Type B pancreatic cell (in vitro differentiated cells): ENCODE measurements at regions not wholly inside any gene's neighbourhood (a gene's known extent, or its start where the extent isn't known, plus 50 kb on each side); places are given as distances from the start of the nearest gene placed in this dataset.
"Not testable (repeated sequence)": the region's sequence is repeated elsewhere in the genome, so short reads cannot be mapped to it uniquely, and the experiment has no call there.

Source experiments
- DNase-seq: peaks from one replicate; pipeline ENCODE4 v3.0.0; 2021; ENCODE audit warnings: mixed read lengths; ENCODE audit not compliant: unreplicated experiment; ENCODE audit errors: extremely low spot score
- H3K27ac Mint-ChIP-seq: 2 replicates; pipeline ENCODE4 v1.8.0; 2021; ENCODE audit warnings: mild to moderate bottlenecking, mixed read lengths
- H3K27me3 Mint-ChIP-seq: 2 replicates; pipeline ENCODE4 v1.8.0; 2021; ENCODE audit warnings: mixed read lengths
- H3K36me3 Mint-ChIP-seq: 2 replicates; pipeline ENCODE4 v1.8.0; 2021; ENCODE audit warnings: mixed read lengths
- H3K4me1 Mint-ChIP-seq: one replicate; pipeline ENCODE4 v1.8.0; 2021; ENCODE audit warnings: mixed read lengths; ENCODE audit not compliant: unreplicated experiment
- H3K4me3 Mint-ChIP-seq: 2 replicates; pipeline ENCODE4 v1.8.0; 2021; ENCODE audit warnings: mild to moderate bottlenecking, mixed read lengths
- H3K9me3 Mint-ChIP-seq: 2 replicates; pipeline ENCODE4 v1.8.0; 2021; ENCODE audit warnings: mixed read lengths

- H3K9me3 Mint-ChIP-seq = not testable (repeated sequence)
Measured at GRCh38 chr7:63555226-63555994, 443.2 kb upstream of the ZNF722 start.

GRCh38 chr7:63556223-63556622 is 442.4 kb upstream of the ZNF722 start:
- H3K36me3 Mint-ChIP-seq, H3K9me3 Mint-ChIP-seq, H3K4me3 Mint-ChIP-seq, H3K27ac Mint-ChIP-seq, H3K4me1 Mint-ChIP-seq, DNase-seq, H3K27me3 Mint-ChIP-seq: not testable (repeated sequence)

More at GRCh38 chr7:63555226-63555994, 443.2 kb upstream of the ZNF722 start:
- H3K36me3 Mint-ChIP-seq, H3K4me3 Mint-ChIP-seq, H3K27me3 Mint-ChIP-seq, DNase-seq, H3K4me1 Mint-ChIP-seq, H3K27ac Mint-ChIP-seq: not testable (repeated sequence)

- H3K9me3 Mint-ChIP-seq, H3K27me3 Mint-ChIP-seq: not testable (repeated sequence)
Measured at GRCh38 chr7:63559016-63559415, 439.6 kb upstream of the ZNF722 start.

GRCh38 chr7:63559826-63560465 is 438.7 kb upstream of the ZNF722 start:
- not testable (repeated sequence) for H3K9me3 Mint-ChIP-seq, H3K36me3 Mint-ChIP-seq
- peak; percentile 44 for DNase-seq

More at GRCh38 chr7:63559016-63559415, 439.6 kb upstream of the ZNF722 start:
- H3K27ac Mint-ChIP-seq, H3K4me1 Mint-ChIP-seq, H3K4me3 Mint-ChIP-seq, H3K36me3 Mint-ChIP-seq: not testable (repeated sequence)
- peak; percentile 60 for DNase-seq

GRCh38 chr7:63561911-63562310 is 436.7 kb upstream of the ZNF722 start:
- not testable (repeated sequence) for H3K27ac Mint-ChIP-seq, H3K27me3 Mint-ChIP-seq

More at GRCh38 chr7:63559826-63560465, 438.7 kb upstream of the ZNF722 start:
- H3K4me3 Mint-ChIP-seq, H3K27ac Mint-ChIP-seq, H3K27me3 Mint-ChIP-seq, H3K4me1 Mint-ChIP-seq: not testable (repeated sequence)

GRCh38 chr7:63562364-63563060 is 436.1 kb upstream of the ZNF722 start:
- not testable (repeated sequence) for H3K4me1 Mint-ChIP-seq, H3K9me3 Mint-ChIP-seq, H3K36me3 Mint-ChIP-seq, H3K4me3 Mint-ChIP-seq, H3K27me3 Mint-ChIP-seq, H3K27ac Mint-ChIP-seq
- DNase-seq = peak; percentile 59

More at GRCh38 chr7:63561911-63562310, 436.7 kb upstream of the ZNF722 start:
- not testable (repeated sequence) for H3K4me3 Mint-ChIP-seq, H3K9me3 Mint-ChIP-seq, H3K4me1 Mint-ChIP-seq, DNase-seq, H3K36me3 Mint-ChIP-seq

GRCh38 chr7:63563151-63563940 is 435.3 kb upstream of the ZNF722 start:
- H3K27ac Mint-ChIP-seq, H3K9me3 Mint-ChIP-seq, H3K27me3 Mint-ChIP-seq, H3K4me1 Mint-ChIP-seq, H3K4me3 Mint-ChIP-seq, H3K36me3 Mint-ChIP-seq: not testable (repeated sequence)
- peak; percentile 60 for DNase-seq

- H3K36me3 Mint-ChIP-seq, H3K4me3 Mint-ChIP-seq, H3K27me3 Mint-ChIP-seq, H3K27ac Mint-ChIP-seq, H3K9me3 Mint-ChIP-seq, H3K4me1 Mint-ChIP-seq: not testable (repeated sequence)
- DNase-seq = peak; percentile 24
Measured at GRCh38 chr7:63564882-63565281, 433.8 kb upstream of the ZNF722 start.

GRCh38 chr7:63566886-63567285 is 431.8 kb upstream of the ZNF722 start:
- not testable (repeated sequence) for H3K27me3 Mint-ChIP-seq, H3K36me3 Mint-ChIP-seq, H3K4me3 Mint-ChIP-seq, H3K9me3 Mint-ChIP-seq, H3K27ac Mint-ChIP-seq, H3K4me1 Mint-ChIP-seq
- DNase-seq = peak; percentile 64

GRCh38 chr7:63567636-63568035 is 431.0 kb upstream of the ZNF722 start:
- not testable (repeated sequence) for H3K27ac Mint-ChIP-seq, H3K27me3 Mint-ChIP-seq, H3K36me3 Mint-ChIP-seq, H3K4me3 Mint-ChIP-seq, H3K4me1 Mint-ChIP-seq, H3K9me3 Mint-ChIP-seq
- peak; percentile 58 for DNase-seq

GRCh38 chr7:63568571-63569313 is 429.9 kb upstream of the ZNF722 start:
- H3K4me3 Mint-ChIP-seq, H3K27ac Mint-ChIP-seq, H3K9me3 Mint-ChIP-seq, H3K36me3 Mint-ChIP-seq, H3K27me3 Mint-ChIP-seq, H3K4me1 Mint-ChIP-seq: not testable (repeated sequence)
- peak; percentile 58 for DNase-seq

GRCh38 chr7:63570386-63571115 is 428.1 kb upstream of the ZNF722 start:
- not testable (repeated sequence) for H3K4me1 Mint-ChIP-seq, H3K27ac Mint-ChIP-seq, H3K36me3 Mint-ChIP-seq, H3K9me3 Mint-ChIP-seq, H3K4me3 Mint-ChIP-seq, H3K27me3 Mint-ChIP-seq
- DNase-seq = peak; percentile 58
